ENCODE measurements at regions not wholly inside any gene's neighbourhood (a gene's known extent, or its start where the extent isn't known, plus 50 kb on each side); places are given as distances from the start of the nearest gene placed in this dataset.

GRCh38 chr21:27578741-27579265 lies 611.9 kb upstream of the ADAMTS5 start:
- intact Hi-C loops (cut with micrococcal nuclease), result no loop called here
- Histone ChIP-seq H3K27ac (replicated peaks) (no peak overlapping the region), H3K4me3 (no peak overlapping the region), H3K27me3 (ENCODE audit: low read depth) (no peaks in the 10 kb centered on the region), H3K9me3 (replicated peaks) (peaks cover 11% of the 10 kb centered on the region), H3K36me3 (no peaks in the 10 kb centered on the region), H3K4me1 (no peaks in the 10 kb centered on the region)
- no peak for TF ChIP-seq CTCF (IDR thresholded peaks at IDR 0.05; ENCODE audit: borderline replicate concordance)
- DNase-seq, result no peak

GRCh38 chr21:27572696-27573095 lies 605.8 kb upstream of the ADAMTS5 start:
- Histone ChIP-seq H3K27ac (replicated peaks) (no peak overlapping the region), H3K27me3 (ENCODE audit: low read depth) (no peaks in the 10 kb centered on the region), H3K9me3 (replicated peaks) (no peaks in the 10 kb centered on the region), H3K36me3 (no peaks in the 10 kb centered on the region), H3K4me1 (peaks cover 21% of the 10 kb centered on the region), H3K4me3 (no peak overlapping the region)
- TF ChIP-seq CTCF (IDR thresholded peaks at IDR 0.05; ENCODE audit: borderline replicate concordance), result no peak
- intact Hi-C loops (cut with micrococcal nuclease), result no loop called here
- DNase-seq, result no peak

- Histone ChIP-seq H3K36me3 (no peaks in the 10 kb centered on the region), H3K27ac (replicated peaks) (no peak overlapping the region), H3K4me1 (peaks cover 21% of the 10 kb centered on the region), H3K4me3 (no peak overlapping the region), H3K27me3 (ENCODE audit: low read depth) (no peaks in the 10 kb centered on the region), H3K9me3 (replicated peaks) (no peaks in the 10 kb centered on the region)
- TF ChIP-seq CTCF (IDR thresholded peaks at IDR 0.05; ENCODE audit: borderline replicate concordance), result no peak
- no peak for DNase-seq
- intact Hi-C loops (cut with micrococcal nuclease), result no loop called here
Measured at GRCh38 chr21:27571706-27572105, 604.8 kb upstream of the ADAMTS5 start.

- Histone ChIP-seq H3K27me3 (ENCODE audit: low read depth) (no peaks in the 10 kb centered on the region), H3K4me1 (peaks cover 21% of the 10 kb centered on the region), H3K36me3 (no peaks in the 10 kb centered on the region), H3K9me3 (replicated peaks) (no peaks in the 10 kb centered on the region), H3K4me3 (no peak overlapping the region), H3K27ac (replicated peaks) (peak overlapping the region; percentile 67)
- DNase-seq, result peak; percentile 65
- intact Hi-C loops (cut with micrococcal nuclease), result no loop called here
- no peak for TF ChIP-seq CTCF (IDR thresholded peaks at IDR 0.05; ENCODE audit: borderline replicate concordance)
Measured at GRCh38 chr21:27570306-27570868, 603.5 kb upstream of the ADAMTS5 start.

- intact Hi-C loops (cut with micrococcal nuclease), result loop anchor here (10.0 kb wide), 1 partner anchor 715 kb away; no protein-coding TSS in a partner anchor
- no peaks in the 10 kb centered on the region for H3K36me3 ChIP-seq
- TF ChIP-seq CTCF (IDR thresholded peaks at IDR 0.05; ENCODE audit: borderline replicate concordance), result no peak
- H3K4me1 ChIP-seq, result peaks cover 21% of the 10 kb centered on the region
- H3K9me3 ChIP-seq (replicated peaks), result no peaks in the 10 kb centered on the region
- peak overlapping the region; percentile 67 for H3K27ac ChIP-seq (replicated peaks)
- no peak overlapping the region for H3K4me3 ChIP-seq
- DNase-seq, result no peak
- H3K27me3 ChIP-seq (ENCODE audit: low read depth), result no peaks in the 10 kb centered on the region
Measured at GRCh38 chr21:27569831-27570230, 602.9 kb upstream of the ADAMTS5 start.

Measured in left ventricle myocardium inferior (tissue), 1 donor.